ENCODE measurements at regions not wholly inside any gene's neighbourhood (a gene's known extent, or its start where the extent isn't known, plus 50 kb on each side); places are given as distances from the start of the nearest gene placed in this dataset.

DNA sequence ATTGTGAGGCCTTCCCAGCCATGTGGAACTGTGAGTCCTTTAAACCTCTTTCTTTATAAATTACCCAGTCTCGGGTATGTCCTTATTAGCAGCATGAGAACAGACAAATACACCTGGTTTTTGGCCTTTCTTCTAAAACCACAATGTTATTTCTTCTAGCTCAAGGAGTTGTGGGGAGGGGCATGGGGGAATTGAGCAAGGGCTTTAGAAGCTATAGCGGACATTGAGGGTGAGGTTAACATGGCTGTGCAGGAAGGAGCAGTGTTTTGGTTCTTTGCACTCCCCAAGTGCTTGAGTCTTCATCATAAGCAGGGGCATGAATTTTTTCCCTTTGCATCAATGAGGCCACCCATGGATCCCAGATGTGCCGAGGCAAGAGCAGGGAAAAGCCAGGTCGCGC is 86.8 kb downstream of the SPRING1 start:
- Histone ChIP-seq H4K20me1 (ENCODE audit: insufficient read depth) (no peaks in the 10 kb centered on the region), H3K27me3 (ENCODE audit: insufficient read depth) (no peaks in the 10 kb centered on the region), H3K9ac (no peak overlapping the region), H3F3A (replicated peaks; ENCODE audit: insufficient read depth) (no peaks in the 10 kb centered on the region), H3K36me3 (replicated peaks in 1 of 2; ENCODE audit: control insufficient read depth in 1 of 2, insufficient read depth in 2 of 2, low read length in 1 of 2) (no peaks in the 10 kb centered on the region), H2AFZ (ENCODE audit: low read depth) (no peak overlapping the region), H3K9me2 (no peaks in the 10 kb centered on the region), H3K9me3 (no peaks in the 10 kb centered on the region), H3K27ac (ENCODE audit: low read depth in 2 of 2, low read length in 1 of 2) (no peak overlapping the region), H3K4me3 (ENCODE audit: low read depth in 2 of 2, low read length in 1 of 2) (no peak overlapping the region), H3K79me2 (ENCODE audit: insufficient read depth) (no peaks in the 10 kb centered on the region), H3K4me2 (no peak overlapping the region), H3K4me1 (ENCODE audit: control insufficient read depth in 1 of 2, insufficient read depth in 2 of 2, low read depth in 1 of 2, low read length in 1 of 2) (no peaks in the 10 kb centered on the region)
- POLR2A ChIA-PET: no interaction called here
- TF ChIP-seq, protein P1, sequence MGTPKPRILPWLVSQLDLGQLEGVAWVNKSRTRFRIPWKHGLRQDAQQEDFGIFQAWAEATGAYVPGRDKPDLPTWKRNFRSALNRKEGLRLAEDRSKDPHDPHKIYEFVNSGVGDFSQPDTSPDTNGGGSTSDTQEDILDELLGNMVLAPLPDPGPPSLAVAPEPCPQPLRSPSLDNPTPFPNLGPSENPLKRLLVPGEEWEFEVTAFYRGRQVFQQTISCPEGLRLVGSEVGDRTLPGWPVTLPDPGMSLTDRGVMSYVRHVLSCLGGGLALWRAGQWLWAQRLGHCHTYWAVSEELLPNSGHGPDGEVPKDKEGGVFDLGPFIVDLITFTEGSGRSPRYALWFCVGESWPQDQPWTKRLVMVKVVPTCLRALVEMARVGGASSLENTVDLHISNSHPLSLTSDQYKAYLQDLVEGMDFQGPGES (IDR thresholded peaks at IDR 0.05; ENCODE audit: low read depth, low read length): no peak
- TF ChIP-seq GABPA (IDR thresholded peaks at IDR 0.05; ENCODE audit: low read depth) (no peak), MEF2A (IDR thresholded peaks at IDR 0.05; ENCODE audit: borderline replicate concordance, low read depth) (no peak), POLR2AphosphoS5 (IDR thresholded peaks at IDR 0.05; ENCODE audit: low read depth, low read length) (no peak), RFX5 (IDR thresholded peaks at IDR 0.05; ENCODE audit: low read length) (no peak), JUND (IDR thresholded peaks at IDR 0.05) (no peak)
- TF ChIP-seq, protein P2, sequence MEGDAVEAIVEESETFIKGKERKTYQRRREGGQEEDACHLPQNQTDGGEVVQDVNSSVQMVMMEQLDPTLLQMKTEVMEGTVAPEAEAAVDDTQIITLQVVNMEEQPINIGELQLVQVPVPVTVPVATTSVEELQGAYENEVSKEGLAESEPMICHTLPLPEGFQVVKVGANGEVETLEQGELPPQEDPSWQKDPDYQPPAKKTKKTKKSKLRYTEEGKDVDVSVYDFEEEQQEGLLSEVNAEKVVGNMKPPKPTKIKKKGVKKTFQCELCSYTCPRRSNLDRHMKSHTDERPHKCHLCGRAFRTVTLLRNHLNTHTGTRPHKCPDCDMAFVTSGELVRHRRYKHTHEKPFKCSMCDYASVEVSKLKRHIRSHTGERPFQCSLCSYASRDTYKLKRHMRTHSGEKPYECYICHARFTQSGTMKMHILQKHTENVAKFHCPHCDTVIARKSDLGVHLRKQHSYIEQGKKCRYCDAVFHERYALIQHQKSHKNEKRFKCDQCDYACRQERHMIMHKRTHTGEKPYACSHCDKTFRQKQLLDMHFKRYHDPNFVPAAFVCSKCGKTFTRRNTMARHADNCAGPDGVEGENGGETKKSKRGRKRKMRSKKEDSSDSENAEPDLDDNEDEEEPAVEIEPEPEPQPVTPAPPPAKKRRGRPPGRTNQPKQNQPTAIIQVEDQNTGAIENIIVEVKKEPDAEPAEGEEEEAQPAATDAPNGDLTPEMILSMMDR (IDR thresholded peaks at IDR 0.05): no peak
- TF ChIP-seq, protein P3, sequence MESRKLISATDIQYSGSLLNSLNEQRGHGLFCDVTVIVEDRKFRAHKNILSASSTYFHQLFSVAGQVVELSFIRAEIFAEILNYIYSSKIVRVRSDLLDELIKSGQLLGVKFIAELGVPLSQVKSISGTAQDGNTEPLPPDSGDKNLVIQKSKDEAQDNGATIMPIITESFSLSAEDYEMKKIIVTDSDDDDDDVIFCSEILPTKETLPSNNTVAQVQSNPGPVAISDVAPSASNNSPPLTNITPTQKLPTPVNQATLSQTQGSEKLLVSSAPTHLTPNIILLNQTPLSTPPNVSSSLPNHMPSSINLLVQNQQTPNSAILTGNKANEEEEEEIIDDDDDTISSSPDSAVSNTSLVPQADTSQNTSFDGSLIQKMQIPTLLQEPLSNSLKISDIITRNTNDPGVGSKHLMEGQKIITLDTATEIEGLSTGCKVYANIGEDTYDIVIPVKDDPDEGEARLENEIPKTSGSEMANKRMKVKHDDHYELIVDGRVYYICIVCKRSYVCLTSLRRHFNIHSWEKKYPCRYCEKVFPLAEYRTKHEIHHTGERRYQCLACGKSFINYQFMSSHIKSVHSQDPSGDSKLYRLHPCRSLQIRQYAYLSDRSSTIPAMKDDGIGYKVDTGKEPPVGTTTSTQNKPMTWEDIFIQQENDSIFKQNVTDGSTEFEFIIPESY (IDR thresholded peaks at IDR 0.05; ENCODE audit: borderline replicate concordance, low read depth): no peak
- 86% methylated on average over 5 of the region's 5 CpGs for WGBS (ENCODE audit: low lambda C conversion rate)
- CTCF ChIA-PET: interaction anchor here (0.6 kb wide), 1 partner anchor 509 kb away, joined by 4 read pairs; no protein-coding TSS in a partner anchor
- no peak for DNase-seq

DNA sequence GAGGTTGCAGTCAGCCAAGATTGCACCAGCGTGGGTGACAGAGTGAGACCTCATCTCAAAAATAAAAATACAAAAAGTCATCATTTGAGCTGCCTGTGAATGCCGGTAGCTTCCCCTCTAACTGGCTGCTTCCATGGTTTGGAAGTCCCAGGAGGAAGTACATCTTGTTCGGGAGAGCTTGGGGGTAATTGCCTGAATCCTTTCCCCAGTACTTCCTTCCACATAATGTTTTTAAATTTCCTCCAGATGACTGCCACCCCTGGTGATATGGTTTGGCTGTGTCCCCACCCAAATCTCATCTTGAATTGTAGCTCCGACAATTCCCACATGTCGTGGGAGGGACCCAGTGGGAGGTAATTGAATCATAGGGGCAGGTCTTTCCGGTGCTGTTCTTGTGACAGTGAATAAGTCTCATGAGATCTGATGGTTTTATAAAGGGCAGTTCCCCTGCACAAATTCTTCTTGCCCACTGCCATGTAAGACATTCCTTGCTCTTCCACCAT is 87.2 kb downstream of the SPRING1 start:
- Histone ChIP-seq H4K20me1 (ENCODE audit: insufficient read depth) (no peaks in the 10 kb centered on the region), H2AFZ (ENCODE audit: low read depth) (no peak overlapping the region), H3K9me2 (no peaks in the 10 kb centered on the region), H3K79me2 (ENCODE audit: insufficient read depth) (no peaks in the 10 kb centered on the region), H3K9ac (no peak overlapping the region), H3K4me2 (no peak overlapping the region), H3F3A (replicated peaks; ENCODE audit: insufficient read depth) (no peaks in the 10 kb centered on the region), H3K9me3 (no peaks in the 10 kb centered on the region), H3K4me1 (ENCODE audit: control insufficient read depth in 1 of 2, insufficient read depth in 2 of 2, low read depth in 1 of 2, low read length in 1 of 2) (no peaks in the 10 kb centered on the region), H3K27ac (ENCODE audit: low read depth in 2 of 2, low read length in 1 of 2) (no peak overlapping the region), H3K27me3 (ENCODE audit: insufficient read depth) (no peaks in the 10 kb centered on the region), H3K36me3 (replicated peaks in 1 of 2; ENCODE audit: control insufficient read depth in 1 of 2, insufficient read depth in 2 of 2, low read length in 1 of 2) (no peaks in the 10 kb centered on the region), H3K4me3 (ENCODE audit: low read depth in 2 of 2, low read length in 1 of 2) (no peak overlapping the region)
- DNase-seq: no peak
- ChIA-PET POLR2A (no interaction called here), CTCF (no interaction called here)
- 87% methylated on average over 6 of the region's 6 CpGs for WGBS (ENCODE audit: low lambda C conversion rate)
- no peak for TF ChIP-seq GATA2 (CRISPR knock-in tag; IDR thresholded peaks at IDR 0.05)
- TF ChIP-seq TCF12 (IDR thresholded peaks at IDR 0.05): no peak
- TF ChIP-seq TAF1 (IDR thresholded peaks at IDR 0.05; ENCODE audit: borderline replicate concordance, low read depth, low read length): no peak
- no peak for TF ChIP-seq POLR2AphosphoS5 (IDR thresholded peaks at IDR 0.05; ENCODE audit: low read depth, low read length)
- TF ChIP-seq ELF1 (IDR thresholded peaks at IDR 0.05): no peak
- TF ChIP-seq, protein P2 (IDR thresholded peaks at IDR 0.05): no peak
- no peak for TF ChIP-seq RAD21 (IDR thresholded peaks at IDR 0.05; ENCODE audit: low read length)
- no peak for TF ChIP-seq CHD2 (IDR thresholded peaks at IDR 0.05; ENCODE audit: low read length, partially characterized antibody)
- TF ChIP-seq, protein P4, sequence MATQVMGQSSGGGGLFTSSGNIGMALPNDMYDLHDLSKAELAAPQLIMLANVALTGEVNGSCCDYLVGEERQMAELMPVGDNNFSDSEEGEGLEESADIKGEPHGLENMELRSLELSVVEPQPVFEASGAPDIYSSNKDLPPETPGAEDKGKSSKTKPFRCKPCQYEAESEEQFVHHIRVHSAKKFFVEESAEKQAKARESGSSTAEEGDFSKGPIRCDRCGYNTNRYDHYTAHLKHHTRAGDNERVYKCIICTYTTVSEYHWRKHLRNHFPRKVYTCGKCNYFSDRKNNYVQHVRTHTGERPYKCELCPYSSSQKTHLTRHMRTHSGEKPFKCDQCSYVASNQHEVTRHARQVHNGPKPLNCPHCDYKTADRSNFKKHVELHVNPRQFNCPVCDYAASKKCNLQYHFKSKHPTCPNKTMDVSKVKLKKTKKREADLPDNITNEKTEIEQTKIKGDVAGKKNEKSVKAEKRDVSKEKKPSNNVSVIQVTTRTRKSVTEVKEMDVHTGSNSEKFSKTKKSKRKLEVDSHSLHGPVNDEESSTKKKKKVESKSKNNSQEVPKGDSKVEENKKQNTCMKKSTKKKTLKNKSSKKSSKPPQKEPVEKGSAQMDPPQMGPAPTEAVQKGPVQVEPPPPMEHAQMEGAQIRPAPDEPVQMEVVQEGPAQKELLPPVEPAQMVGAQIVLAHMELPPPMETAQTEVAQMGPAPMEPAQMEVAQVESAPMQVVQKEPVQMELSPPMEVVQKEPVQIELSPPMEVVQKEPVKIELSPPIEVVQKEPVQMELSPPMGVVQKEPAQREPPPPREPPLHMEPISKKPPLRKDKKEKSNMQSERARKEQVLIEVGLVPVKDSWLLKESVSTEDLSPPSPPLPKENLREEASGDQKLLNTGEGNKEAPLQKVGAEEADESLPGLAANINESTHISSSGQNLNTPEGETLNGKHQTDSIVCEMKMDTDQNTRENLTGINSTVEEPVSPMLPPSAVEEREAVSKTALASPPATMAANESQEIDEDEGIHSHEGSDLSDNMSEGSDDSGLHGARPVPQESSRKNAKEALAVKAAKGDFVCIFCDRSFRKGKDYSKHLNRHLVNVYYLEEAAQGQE (IDR thresholded peaks at IDR 0.05; ENCODE audit: low read depth, low read length): no peak
- no peak for TF ChIP-seq YY1 (IDR thresholded peaks at IDR 0.05; ENCODE audit: low read depth)
